ENCODE measurements at regions not wholly inside any gene's neighbourhood (a gene's known extent, or its start where the extent isn't known, plus 50 kb on each side); places are given as distances from the start of the nearest gene placed in this dataset.

DNA sequence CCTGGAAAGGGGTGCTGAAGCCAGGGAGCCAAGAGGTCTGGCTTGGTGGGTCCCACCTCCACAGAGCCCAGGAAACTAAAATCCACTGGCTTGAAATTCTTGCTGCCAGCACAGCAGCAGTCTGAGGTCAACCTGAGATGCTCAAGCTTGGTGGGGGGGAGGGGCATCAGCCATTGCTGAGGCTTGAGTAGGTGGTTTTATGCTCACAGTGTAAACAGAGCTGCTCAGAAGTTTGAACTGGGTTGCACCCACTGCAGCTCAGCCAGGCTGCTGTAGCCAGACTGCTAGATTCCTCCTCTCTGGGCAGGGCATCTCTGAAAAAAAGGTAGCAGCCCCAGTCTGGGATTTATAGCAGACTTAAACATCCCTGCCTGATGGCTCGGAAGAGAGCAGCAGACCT lies 55.5 kb upstream of the FBXL17 start:
- TF ChIP-seq, protein P1, sequence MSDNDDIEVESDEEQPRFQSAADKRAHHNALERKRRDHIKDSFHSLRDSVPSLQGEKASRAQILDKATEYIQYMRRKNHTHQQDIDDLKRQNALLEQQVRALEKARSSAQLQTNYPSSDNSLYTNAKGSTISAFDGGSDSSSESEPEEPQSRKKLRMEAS (IDR thresholded peaks at IDR 0.05; ENCODE audit: insufficient read depth, insufficient read length), result no peak
- TF ChIP-seq, protein P2, sequence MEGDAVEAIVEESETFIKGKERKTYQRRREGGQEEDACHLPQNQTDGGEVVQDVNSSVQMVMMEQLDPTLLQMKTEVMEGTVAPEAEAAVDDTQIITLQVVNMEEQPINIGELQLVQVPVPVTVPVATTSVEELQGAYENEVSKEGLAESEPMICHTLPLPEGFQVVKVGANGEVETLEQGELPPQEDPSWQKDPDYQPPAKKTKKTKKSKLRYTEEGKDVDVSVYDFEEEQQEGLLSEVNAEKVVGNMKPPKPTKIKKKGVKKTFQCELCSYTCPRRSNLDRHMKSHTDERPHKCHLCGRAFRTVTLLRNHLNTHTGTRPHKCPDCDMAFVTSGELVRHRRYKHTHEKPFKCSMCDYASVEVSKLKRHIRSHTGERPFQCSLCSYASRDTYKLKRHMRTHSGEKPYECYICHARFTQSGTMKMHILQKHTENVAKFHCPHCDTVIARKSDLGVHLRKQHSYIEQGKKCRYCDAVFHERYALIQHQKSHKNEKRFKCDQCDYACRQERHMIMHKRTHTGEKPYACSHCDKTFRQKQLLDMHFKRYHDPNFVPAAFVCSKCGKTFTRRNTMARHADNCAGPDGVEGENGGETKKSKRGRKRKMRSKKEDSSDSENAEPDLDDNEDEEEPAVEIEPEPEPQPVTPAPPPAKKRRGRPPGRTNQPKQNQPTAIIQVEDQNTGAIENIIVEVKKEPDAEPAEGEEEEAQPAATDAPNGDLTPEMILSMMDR (IDR thresholded peaks at IDR 0.05; ENCODE audit: extremely low read depth in 1 of 2, insufficient read depth in 1 of 2, low read depth in 1 of 2, low read length in 2 of 2), result no peak
- TF ChIP-seq EZH2 (IDR thresholded peaks at IDR 0.05; ENCODE audit: borderline replicate concordance, low read depth, low read length, severe bottlenecking) (no peak), POLR2AphosphoS5 (IDR thresholded peaks at IDR 0.05; ENCODE audit: insufficient read depth, low read depth, low read length) (no peak), POLR2A (IDR thresholded peaks at IDR 0.05; ENCODE audit: low read depth, low read length) (no peak), FOS (IDR thresholded peaks at IDR 0.05; ENCODE audit: borderline replicate concordance, insufficient read depth, low read length) (no peak), JUN (IDR thresholded peaks at IDR 0.05; ENCODE audit: borderline replicate concordance, insufficient read depth, insufficient read length, low read depth) (no peak)

Data from endothelial cell of umbilical vein (primary cell).